Ectodermal cell (in vitro differentiated cells): ENCODE measurements at regions not wholly inside any gene's neighbourhood (a gene's known extent, or its start where the extent isn't known, plus 50 kb on each side); places are given as distances from the start of the nearest gene placed in this dataset.

Experiments used
- H3K27ac ChIP-seq: 2 replicates; pipeline ENCODE4 v1.7.0; 2013; ENCODE audit warnings: mild to moderate bottlenecking, low read depth, low read length; ENCODE audit not compliant: insufficient read depth, poor library complexity, severe bottlenecking
- H3K27me3 ChIP-seq: 2 replicates; pipeline ENCODE4 v1.7.0; 2013; ENCODE audit warnings: mild to moderate bottlenecking, low read length; ENCODE audit not compliant: insufficient read depth, control insufficient read depth, poor library complexity, severe bottlenecking
- H3K36me3 ChIP-seq: one replicate; pipeline ENCODE4 v1.7.0; 2013; ENCODE audit warnings: low read length; ENCODE audit not compliant: control insufficient read depth, insufficient read depth
- H3K4me1 ChIP-seq: one replicate; pipeline ENCODE4 v1.7.0; 2013; ENCODE audit warnings: low read length; ENCODE audit not compliant: control insufficient read depth, insufficient read depth
- H3K4me3 ChIP-seq: 2 replicates; pipeline ENCODE4 v1.7.0; 2013; ENCODE audit warnings: low read depth, low read length, control low read depth; ENCODE audit not compliant: insufficient read depth
- H3K9me3 ChIP-seq: 2 replicates; pipeline ENCODE4 v1.7.0; 2013; ENCODE audit warnings: mild to moderate bottlenecking, low read length, moderate library complexity; ENCODE audit not compliant: control insufficient read depth
- WGBS, 2 experiments: methylation state at CpG; one replicate each; pipeline ENCODE4 v1.1.7; 2013; ENCODE audit warnings: missing lambda C conversion rate in 2 of 2; 5-methylcytosine and 5-hydroxymethylcytosine counted together

DNA sequence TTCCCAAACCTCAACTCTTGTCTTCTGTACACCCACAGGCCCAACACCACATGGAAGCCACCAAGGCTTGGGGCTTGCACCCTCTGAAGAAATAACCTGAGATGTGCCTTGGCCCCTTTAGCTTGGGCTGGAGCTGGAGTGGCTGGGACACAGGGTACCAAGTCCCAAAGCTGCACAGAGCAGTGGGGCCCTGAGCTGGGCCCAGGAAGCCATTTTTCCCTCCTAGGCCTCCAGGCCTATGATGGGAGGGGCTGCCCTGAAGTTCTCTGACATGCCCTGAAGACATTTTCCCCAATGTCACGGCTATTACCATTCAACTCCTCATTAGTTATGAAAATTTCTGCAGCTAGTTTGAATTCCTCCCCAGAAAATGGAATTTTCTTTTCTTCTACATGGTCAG, 163.2 kb upstream of the ARID1B start:
- no peak overlapping the region for H3K4me3 ChIP-seq
- WGBS, 2 experiments = 85 to 86% methylated on average over 1 of the region's 1 CpG

DNA sequence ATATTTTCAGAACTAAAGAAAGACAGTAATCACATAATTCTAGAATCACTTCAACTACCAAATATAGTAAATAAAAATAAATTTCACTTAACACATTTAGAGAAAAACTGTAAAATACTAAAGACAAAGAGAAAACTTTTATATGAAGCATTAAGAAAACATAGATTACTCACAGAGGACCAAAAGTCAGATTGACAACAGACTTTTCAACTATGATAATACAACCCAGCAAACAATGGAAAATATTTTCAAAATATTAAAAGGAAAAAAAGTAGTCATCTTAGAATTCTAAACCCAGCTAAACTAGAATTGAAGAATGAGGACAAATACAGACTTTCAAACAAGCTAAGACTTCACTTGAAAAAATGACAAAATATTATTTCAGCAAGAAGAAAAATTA, 164.8 kb upstream of the ARID1B start:
- no peak overlapping the region for H3K4me3 ChIP-seq
- no peaks in the 10 kb centered on the region for H3K9me3 ChIP-seq
- H3K27me3 ChIP-seq = no peaks in the 10 kb centered on the region
- no peak overlapping the region for H3K27ac ChIP-seq
- H3K4me1 ChIP-seq = no peaks in the 10 kb centered on the region
- H3K36me3 ChIP-seq = no peaks in the 10 kb centered on the region

More for the DNA sequence above, 163.2 kb upstream of the ARID1B start:
- Histone ChIP-seq H3K27ac (no peak overlapping the region), H3K9me3 (no peaks in the 10 kb centered on the region), H3K36me3 (no peaks in the 10 kb centered on the region), H3K27me3 (no peaks in the 10 kb centered on the region), H3K4me1 (no peaks in the 10 kb centered on the region)

DNA sequence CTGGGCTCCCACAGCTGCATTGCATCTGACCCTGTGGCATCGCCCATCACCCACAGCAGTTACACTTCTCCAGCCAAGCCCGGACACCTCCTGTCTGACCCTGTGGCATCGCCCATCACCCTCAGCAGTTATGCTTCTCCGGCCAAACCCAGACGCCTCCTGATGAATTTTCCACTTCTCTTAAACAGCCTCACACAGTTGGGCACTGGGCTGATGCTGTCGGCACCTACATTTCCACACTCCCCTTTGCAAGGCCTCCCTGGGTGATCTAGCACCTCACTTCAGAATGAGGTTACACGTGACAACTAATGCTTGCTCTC, 175.2 kb upstream of the ARID1B start:
- no peaks in the 10 kb centered on the region for H3K36me3 ChIP-seq
- H3K4me3 ChIP-seq = no peak overlapping the region
- H3K27me3 ChIP-seq = no peaks in the 10 kb centered on the region
- 92 to 97% methylated on average over 7 of the region's 7 CpGs for WGBS, 2 experiments
- no peak overlapping the region for H3K27ac ChIP-seq
- no peaks in the 10 kb centered on the region for H3K9me3 ChIP-seq
- no peaks in the 10 kb centered on the region for H3K4me1 ChIP-seq

DNA sequence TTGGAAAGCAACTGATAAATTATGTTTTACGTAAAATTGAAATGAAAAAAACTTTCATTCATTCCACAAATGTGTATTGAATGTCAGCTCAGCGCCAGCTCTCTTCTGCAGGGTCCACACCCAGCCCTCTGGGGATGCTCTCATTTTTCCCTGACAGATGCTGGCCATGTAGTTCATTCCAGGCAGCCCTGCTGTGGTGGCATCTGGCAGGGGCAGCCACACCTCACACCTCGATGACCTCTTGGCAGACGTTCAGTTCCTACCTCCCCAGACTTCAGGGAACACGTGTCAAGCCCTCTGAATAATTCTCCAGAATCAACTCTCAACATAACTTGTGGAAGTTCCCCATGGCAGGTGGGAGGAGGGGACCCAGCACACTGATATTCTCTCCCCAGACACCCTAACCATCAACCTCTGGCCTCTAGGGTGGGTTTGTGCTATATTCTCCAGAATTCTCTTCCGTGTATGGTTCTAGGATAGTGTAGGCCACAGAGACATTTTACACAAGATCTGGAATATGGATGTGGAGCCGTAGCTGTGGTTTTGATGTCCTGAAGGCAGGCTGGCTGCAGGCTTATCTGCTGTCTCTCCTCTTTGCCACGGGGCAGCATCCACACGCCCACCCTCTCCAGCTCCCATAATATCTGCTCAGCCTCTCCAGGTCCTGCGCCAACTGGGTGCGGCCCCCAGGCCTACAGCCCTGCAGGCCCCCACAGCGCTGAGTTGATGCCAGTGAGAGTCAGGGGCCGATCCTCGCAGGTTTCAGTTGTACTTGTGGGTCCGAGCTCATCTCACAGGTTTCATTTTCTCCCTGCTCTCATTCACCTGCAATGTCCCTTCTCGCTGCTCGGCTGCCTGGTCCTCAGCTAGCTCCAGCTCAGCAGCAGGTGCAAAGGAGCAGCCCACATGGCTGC, 175.8 kb upstream of the ARID1B start:
- Histone ChIP-seq H3K9me3 (no peaks in the 10 kb centered on the region), H3K36me3 (no peaks in the 10 kb centered on the region), H3K27ac (no peak overlapping the region), H3K4me1 (no peaks in the 10 kb centered on the region), H3K27me3 (no peaks in the 10 kb centered on the region), H3K4me3 (no peak overlapping the region)
- WGBS, 2 experiments = 83 to 87% methylated on average over 17 of the region's 17 CpGs

DNA sequence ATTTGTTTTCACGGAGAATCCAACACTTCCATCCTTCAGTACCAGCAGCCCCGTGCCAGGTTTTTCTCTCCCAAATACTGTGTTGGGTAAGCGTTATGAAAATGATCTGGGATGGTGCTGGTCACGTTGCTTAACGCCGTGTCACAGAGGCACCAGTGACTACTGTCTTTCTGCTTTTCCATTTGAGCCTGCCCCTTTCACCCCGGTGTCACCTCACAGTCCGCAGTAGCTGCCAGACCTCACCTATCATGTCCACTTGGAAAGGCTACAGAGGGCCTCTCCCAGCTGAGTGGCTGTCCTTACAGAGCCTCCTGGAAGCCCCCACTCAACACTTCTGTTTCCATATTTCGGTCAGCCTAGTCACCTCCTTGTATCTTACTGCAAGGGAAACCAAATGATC, 176.5 kb upstream of the ARID1B start:
- H3K4me3 ChIP-seq = no peak overlapping the region
- no peaks in the 10 kb centered on the region for H3K36me3 ChIP-seq
- WGBS, 2 experiments = 87 to 88% methylated on average over 9 of the region's 9 CpGs
- H3K27ac ChIP-seq = no peak overlapping the region
- H3K9me3 ChIP-seq = no peaks in the 10 kb centered on the region
- H3K27me3 ChIP-seq = no peaks in the 10 kb centered on the region
- no peaks in the 10 kb centered on the region for H3K4me1 ChIP-seq

DNA sequence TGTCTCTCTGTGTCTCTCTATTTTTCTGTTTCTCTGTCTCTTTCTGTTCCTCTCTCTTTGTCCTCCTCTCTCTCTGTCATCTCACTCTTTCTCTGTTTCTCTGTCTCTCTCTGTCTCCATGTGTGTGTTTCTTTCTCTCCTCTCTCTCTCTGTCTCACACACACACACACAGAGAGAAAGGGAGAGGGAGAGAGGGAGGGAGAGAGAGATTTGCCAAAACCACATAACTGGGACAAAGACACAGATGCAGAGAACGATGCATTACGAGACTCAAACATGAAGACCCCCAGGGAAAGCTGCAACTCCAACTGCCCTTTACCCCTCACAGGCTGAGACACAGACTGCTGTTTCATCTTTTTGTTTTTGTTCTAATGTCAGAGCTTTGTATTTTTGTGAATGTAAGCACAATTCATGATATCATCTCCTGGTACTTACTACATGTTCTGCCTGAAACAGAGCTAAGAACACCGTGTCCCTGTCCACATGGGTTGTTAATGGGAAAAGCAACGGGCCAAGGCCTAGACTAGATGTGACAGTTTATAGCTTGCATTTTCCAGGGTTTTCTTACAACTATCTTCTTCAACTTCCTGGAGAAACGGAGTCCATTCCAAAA, 177.1 kb upstream of the ARID1B start:
- no peaks in the 10 kb centered on the region for H3K27me3 ChIP-seq
- 92% methylated on average over 5 of the region's 5 CpGs for WGBS, 2 experiments
- no peak overlapping the region for H3K4me3 ChIP-seq
- no peaks in the 10 kb centered on the region for H3K9me3 ChIP-seq
- H3K36me3 ChIP-seq = no peaks in the 10 kb centered on the region
- no peak overlapping the region for H3K27ac ChIP-seq
- no peaks in the 10 kb centered on the region for H3K4me1 ChIP-seq

DNA sequence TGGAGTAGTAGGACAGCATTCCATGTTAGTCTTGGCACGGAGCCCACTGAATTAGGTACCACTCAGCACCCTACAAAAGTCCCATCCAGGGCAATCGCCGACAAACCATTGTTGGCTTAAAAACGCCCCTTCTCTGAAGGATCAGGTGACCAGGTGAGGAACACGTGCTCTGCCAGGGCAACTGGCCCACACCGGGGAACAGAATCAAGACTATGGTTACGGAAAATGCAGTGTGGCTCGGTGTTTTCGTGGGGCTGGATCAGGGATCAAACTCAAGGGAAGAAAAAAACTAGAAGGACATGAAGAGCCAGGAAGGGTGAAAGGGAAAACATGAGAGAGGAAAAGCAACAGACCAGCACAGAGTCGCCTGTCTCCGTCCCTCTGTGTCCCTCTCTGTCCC, 177.8 kb upstream of the ARID1B start:
- H3K9me3 ChIP-seq = no peaks in the 10 kb centered on the region

DNA sequence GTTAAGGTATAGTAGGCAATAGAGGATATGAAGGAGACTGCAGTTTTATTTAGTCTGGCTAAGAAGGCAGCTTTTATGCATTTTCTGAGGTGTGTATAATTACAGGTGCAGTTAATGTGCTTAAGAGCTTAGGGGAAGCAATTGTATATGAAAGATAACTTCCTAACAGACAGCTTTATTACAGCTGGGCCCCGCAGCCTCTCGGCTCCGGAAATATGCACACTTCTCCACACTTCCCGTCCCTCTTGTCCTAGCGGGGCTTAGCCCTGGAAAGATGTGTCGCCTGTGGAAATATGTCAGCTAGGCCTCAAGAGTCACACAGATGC, 178.4 kb upstream of the ARID1B start:
- no peak overlapping the region for H3K4me3 ChIP-seq
- 93 to 95% methylated on average over 6 of the region's 6 CpGs for WGBS, 2 experiments
- H3K27me3 ChIP-seq = no peaks in the 10 kb centered on the region
- no peaks in the 10 kb centered on the region for H3K36me3 ChIP-seq
- H3K27ac ChIP-seq = no peak overlapping the region
- H3K9me3 ChIP-seq = no peaks in the 10 kb centered on the region
- no peaks in the 10 kb centered on the region for H3K4me1 ChIP-seq

More for the DNA sequence above, 177.8 kb upstream of the ARID1B start:
- WGBS, 2 experiments = 94% methylated on average over 11 of the region's 11 CpGs
- no peaks in the 10 kb centered on the region for H3K4me1 ChIP-seq
- no peaks in the 10 kb centered on the region for H3K27me3 ChIP-seq
- no peaks in the 10 kb centered on the region for H3K36me3 ChIP-seq
- no peak overlapping the region for H3K4me3 ChIP-seq
- H3K27ac ChIP-seq = no peak overlapping the region

DNA sequence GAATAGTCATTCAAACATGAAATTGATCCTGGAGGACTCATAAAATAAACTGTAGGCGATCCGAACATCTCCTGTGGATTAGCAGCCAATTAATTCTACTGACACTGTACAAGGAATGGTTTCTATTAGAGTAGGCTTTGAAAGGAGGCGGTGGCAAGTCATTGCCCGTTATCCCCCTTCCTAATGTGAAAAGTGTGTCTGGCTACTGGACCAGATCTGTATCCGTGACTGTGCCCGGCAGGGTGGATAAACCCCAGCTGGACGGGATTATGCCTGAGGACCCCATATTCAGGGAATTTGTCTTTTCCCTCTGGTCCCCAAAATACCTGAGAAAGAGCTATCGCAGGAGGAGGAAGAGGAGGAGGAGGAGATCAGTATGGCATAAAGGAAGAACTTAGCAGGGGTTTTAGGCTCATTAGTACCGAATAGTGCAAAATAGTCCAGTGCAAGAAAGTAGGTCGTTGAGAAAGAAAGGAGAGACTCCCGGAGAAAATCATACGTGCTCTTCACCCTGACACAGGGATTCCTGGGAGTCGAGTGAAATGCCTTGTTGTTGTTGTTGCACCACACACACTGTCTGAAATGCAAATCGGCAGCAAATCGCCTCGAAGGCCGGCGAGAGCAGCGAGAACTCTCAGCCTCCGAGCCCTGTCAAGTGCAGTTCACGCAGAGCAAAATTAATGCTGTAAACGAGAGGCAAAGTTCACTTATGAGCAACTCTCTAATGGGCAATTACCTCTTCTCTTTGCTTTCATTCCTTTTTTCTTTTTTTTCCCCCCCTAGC, 178.9 kb upstream of the ARID1B start:
- Histone ChIP-seq H3K36me3 (no peaks in the 10 kb centered on the region), H3K27ac (no peak overlapping the region), H3K27me3 (no peaks in the 10 kb centered on the region), H3K4me3 (no peak overlapping the region), H3K4me1 (no peaks in the 10 kb centered on the region), H3K9me3 (no peaks in the 10 kb centered on the region)
- 80 to 81% methylated on average over 22 of the region's 22 CpGs for WGBS, 2 experiments

DNA sequence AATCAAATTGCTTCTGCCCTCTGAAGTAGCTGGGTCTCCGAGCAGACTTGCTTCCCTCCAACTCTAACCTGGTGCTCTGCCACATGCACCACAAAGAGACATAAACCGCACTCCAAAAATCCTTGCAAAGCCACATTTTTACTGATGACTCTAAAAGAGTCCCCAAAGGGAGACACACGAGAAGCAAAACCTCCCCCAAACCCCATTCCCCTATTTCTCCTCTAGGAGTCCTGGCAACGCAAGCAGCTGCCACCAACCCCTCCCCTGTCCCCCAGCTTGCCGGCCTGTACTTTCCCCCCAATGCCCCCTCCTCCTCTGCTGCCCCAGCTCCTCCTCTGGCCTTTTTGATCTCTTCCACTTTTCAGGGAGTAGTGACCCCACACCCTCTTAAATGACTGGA, 180.1 kb upstream of the ARID1B start:
- no peaks in the 10 kb centered on the region for H3K9me3 ChIP-seq
- WGBS, 2 experiments = 70 to 71% methylated on average over 5 of the region's 5 CpGs
- no peak overlapping the region for H3K27ac ChIP-seq

More for the DNA sequence above, 180.1 kb upstream of the ARID1B start:
- Histone ChIP-seq H3K27me3 (no peaks in the 10 kb centered on the region), H3K4me3 (no peak overlapping the region), H3K36me3 (no peaks in the 10 kb centered on the region), H3K4me1 (no peaks in the 10 kb centered on the region)
